ENCODE measurements at regions not wholly inside any gene's neighbourhood (a gene's known extent, or its start where the extent isn't known, plus 50 kb on each side); places are given as distances from the start of the nearest gene placed in this dataset.
"Not testable (repeated sequence)": the region's sequence is repeated elsewhere in the genome, so short reads cannot be mapped to it uniquely, and the experiment has no call there.

DNA sequence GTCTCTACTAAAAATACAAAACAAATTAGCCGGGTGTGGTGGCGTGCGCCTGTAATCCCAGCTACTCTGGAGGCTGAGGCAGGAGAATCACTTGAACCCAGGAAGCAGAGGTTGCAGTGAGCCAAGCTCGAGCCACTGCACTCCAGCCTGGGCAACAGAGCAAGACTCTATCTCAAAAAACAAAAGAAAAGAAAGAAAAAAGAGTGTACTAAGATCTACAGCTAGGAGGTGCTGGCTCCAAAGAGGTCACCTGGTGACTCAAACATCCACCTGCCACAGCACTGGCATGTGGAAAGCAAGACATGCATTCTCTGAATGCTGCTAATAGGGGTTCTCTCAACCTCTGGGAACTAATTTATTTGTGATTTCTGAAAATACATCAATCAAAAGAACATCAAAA is 167.5 kb upstream of the MARCKS start:
- TF ChIP-seq, protein P1, sequence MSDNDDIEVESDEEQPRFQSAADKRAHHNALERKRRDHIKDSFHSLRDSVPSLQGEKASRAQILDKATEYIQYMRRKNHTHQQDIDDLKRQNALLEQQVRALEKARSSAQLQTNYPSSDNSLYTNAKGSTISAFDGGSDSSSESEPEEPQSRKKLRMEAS (IDR thresholded peaks at IDR 0.05): not testable (repeated sequence)
- TF ChIP-seq, protein P2, sequence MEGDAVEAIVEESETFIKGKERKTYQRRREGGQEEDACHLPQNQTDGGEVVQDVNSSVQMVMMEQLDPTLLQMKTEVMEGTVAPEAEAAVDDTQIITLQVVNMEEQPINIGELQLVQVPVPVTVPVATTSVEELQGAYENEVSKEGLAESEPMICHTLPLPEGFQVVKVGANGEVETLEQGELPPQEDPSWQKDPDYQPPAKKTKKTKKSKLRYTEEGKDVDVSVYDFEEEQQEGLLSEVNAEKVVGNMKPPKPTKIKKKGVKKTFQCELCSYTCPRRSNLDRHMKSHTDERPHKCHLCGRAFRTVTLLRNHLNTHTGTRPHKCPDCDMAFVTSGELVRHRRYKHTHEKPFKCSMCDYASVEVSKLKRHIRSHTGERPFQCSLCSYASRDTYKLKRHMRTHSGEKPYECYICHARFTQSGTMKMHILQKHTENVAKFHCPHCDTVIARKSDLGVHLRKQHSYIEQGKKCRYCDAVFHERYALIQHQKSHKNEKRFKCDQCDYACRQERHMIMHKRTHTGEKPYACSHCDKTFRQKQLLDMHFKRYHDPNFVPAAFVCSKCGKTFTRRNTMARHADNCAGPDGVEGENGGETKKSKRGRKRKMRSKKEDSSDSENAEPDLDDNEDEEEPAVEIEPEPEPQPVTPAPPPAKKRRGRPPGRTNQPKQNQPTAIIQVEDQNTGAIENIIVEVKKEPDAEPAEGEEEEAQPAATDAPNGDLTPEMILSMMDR (IDR thresholded peaks at IDR 0.05 in 2 of 3, conservative IDR thresholded peaks at IDR 0.05 in 1 of 3; ENCODE audit: borderline replicate concordance in 1 of 3, insufficient read depth in 1 of 3, low read depth in 2 of 3, low read length in 2 of 3): peak in 2 of 3 experiments; percentile 22 to 37; a peak in 3 of 6 replicates
- TF ChIP-seq EZH2 (IDR thresholded peaks at IDR 0.05); SIN3A (IDR thresholded peaks at IDR 0.05; ENCODE audit: low read depth); POLR2A (IDR thresholded peaks at IDR 0.05; ENCODE audit: borderline replicate concordance, extremely low read depth, insufficient read depth, insufficient read length); SP1 (IDR thresholded peaks at IDR 0.05; ENCODE audit: low read depth); EGR1 (IDR thresholded peaks at IDR 0.05; ENCODE audit: low read depth); POLR2AphosphoS5 (IDR thresholded peaks at IDR 0.05; ENCODE audit: low read depth, low read length); TCF7L2 (IDR thresholded peaks at IDR 0.05; ENCODE audit: borderline replicate concordance, extremely low read depth, insufficient read depth, insufficient read length); ZFX (IDR thresholded peaks at IDR 0.05): not testable (repeated sequence)
- TF ChIP-seq, protein P3, sequence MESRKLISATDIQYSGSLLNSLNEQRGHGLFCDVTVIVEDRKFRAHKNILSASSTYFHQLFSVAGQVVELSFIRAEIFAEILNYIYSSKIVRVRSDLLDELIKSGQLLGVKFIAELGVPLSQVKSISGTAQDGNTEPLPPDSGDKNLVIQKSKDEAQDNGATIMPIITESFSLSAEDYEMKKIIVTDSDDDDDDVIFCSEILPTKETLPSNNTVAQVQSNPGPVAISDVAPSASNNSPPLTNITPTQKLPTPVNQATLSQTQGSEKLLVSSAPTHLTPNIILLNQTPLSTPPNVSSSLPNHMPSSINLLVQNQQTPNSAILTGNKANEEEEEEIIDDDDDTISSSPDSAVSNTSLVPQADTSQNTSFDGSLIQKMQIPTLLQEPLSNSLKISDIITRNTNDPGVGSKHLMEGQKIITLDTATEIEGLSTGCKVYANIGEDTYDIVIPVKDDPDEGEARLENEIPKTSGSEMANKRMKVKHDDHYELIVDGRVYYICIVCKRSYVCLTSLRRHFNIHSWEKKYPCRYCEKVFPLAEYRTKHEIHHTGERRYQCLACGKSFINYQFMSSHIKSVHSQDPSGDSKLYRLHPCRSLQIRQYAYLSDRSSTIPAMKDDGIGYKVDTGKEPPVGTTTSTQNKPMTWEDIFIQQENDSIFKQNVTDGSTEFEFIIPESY (IDR thresholded peaks at IDR 0.05; ENCODE audit: extremely low read depth, insufficient replicate concordance, low read length): not testable (repeated sequence)
- TF ChIP-seq, protein P4, sequence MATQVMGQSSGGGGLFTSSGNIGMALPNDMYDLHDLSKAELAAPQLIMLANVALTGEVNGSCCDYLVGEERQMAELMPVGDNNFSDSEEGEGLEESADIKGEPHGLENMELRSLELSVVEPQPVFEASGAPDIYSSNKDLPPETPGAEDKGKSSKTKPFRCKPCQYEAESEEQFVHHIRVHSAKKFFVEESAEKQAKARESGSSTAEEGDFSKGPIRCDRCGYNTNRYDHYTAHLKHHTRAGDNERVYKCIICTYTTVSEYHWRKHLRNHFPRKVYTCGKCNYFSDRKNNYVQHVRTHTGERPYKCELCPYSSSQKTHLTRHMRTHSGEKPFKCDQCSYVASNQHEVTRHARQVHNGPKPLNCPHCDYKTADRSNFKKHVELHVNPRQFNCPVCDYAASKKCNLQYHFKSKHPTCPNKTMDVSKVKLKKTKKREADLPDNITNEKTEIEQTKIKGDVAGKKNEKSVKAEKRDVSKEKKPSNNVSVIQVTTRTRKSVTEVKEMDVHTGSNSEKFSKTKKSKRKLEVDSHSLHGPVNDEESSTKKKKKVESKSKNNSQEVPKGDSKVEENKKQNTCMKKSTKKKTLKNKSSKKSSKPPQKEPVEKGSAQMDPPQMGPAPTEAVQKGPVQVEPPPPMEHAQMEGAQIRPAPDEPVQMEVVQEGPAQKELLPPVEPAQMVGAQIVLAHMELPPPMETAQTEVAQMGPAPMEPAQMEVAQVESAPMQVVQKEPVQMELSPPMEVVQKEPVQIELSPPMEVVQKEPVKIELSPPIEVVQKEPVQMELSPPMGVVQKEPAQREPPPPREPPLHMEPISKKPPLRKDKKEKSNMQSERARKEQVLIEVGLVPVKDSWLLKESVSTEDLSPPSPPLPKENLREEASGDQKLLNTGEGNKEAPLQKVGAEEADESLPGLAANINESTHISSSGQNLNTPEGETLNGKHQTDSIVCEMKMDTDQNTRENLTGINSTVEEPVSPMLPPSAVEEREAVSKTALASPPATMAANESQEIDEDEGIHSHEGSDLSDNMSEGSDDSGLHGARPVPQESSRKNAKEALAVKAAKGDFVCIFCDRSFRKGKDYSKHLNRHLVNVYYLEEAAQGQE (IDR thresholded peaks at IDR 0.05; ENCODE audit: low read depth): not testable (repeated sequence)
- peak; percentile 52 for TF ChIP-seq RAD21 (IDR thresholded peaks at IDR 0.05; ENCODE audit: low read depth)
